ENCODE measurements at regions not wholly inside any gene's neighbourhood (a gene's known extent, or its start where the extent isn't known, plus 50 kb on each side); places are given as distances from the start of the nearest gene placed in this dataset.

GRCh38 chr15:62850318-62850717 lies 192.2 kb upstream of the TPM1 start:
- Histone ChIP-seq H2BK120ac (ENCODE audit: low read depth, low read length) (no peak overlapping the region), H3K27me3 (ENCODE audit: control insufficient read depth in 3 of 3, insufficient read depth in 3 of 3, low read depth in 1 of 3, low read length in 3 of 3) (no peaks in the 10 kb centered on the region), H3K27ac (replicated peaks; ENCODE audit: low read length) (no peak overlapping the region), H4K8ac (ENCODE audit: low read depth, low read length) (no peak overlapping the region), H3K23ac (ENCODE audit: low read depth, low read length, poor library complexity) (no peak overlapping the region), H3K9ac (ENCODE audit: low read depth, low read length, poor library complexity) (no peak overlapping the region), H3K4me2 (ENCODE audit: insufficient read depth, low read length, poor library complexity, severe bottlenecking) (no peak overlapping the region), H3K9me3 (replicated peaks in 1 of 2; ENCODE audit: control insufficient read depth in 2 of 2, insufficient read depth in 1 of 2, low read depth in 1 of 2, low read length in 2 of 2) (peaks cover 0 to 4% of the 10 kb centered on the region in 2 donors), H2BK15ac (ENCODE audit: low read length) (no peak overlapping the region), H3K79me1 (ENCODE audit: low read depth, low read length) (no peaks in the 10 kb centered on the region), H2BK12ac (ENCODE audit: low read length) (no peak overlapping the region), H2AK5ac (ENCODE audit: low read depth, low read length) (no peak overlapping the region), H2AFZ (ENCODE audit: low read length) (no peak overlapping the region), H3K4ac (ENCODE audit: low read length) (no peak overlapping the region), H3K18ac (ENCODE audit: low read length) (no peak overlapping the region), H3K36me3 (replicated peaks in 1 of 2; ENCODE audit: control insufficient read depth in 2 of 2, insufficient read depth in 2 of 2, low read length in 2 of 2) (no peaks in the 10 kb centered on the region), H3K14ac (ENCODE audit: low read length) (no peak overlapping the region), H4K91ac (ENCODE audit: low read depth, low read length, poor library complexity) (no peak overlapping the region), H2BK5ac (ENCODE audit: low read length) (no peak overlapping the region), H3K4me3 (ENCODE audit: low read length in 2 of 2) (no peak overlapping the region), H3K4me1 (ENCODE audit: control insufficient read depth in 2 of 2, insufficient read depth in 1 of 2, low read depth in 1 of 2, low read length in 2 of 2) (peaks cover 20 to 27% of the 10 kb centered on the region in 2 donors)
- no peak for DNase-seq (ENCODE audit: low spot score)
- WGBS, 2 donors (ENCODE audit: extremely low coverage in 2 of 2, insufficient read length in 2 of 2, insufficient replicate concordance in 1 of 2), result no CpG with 5 or more reads among the region's 9 CpGs

- Histone ChIP-seq H3K4me3 (ENCODE audit: low read length in 2 of 2) (no peak overlapping the region), H3K9ac (ENCODE audit: low read depth, low read length, poor library complexity) (no peak overlapping the region), H2AFZ (ENCODE audit: low read length) (peak overlapping the region; percentile 91), H3K36me3 (replicated peaks in 1 of 2; ENCODE audit: control insufficient read depth in 2 of 2, insufficient read depth in 2 of 2, low read length in 2 of 2) (no peaks in the 10 kb centered on the region), H3K4ac (ENCODE audit: low read length) (no peak overlapping the region), H2BK12ac (ENCODE audit: low read length) (no peak overlapping the region), H3K18ac (ENCODE audit: low read length) (peak overlapping the region; percentile 2), H2BK15ac (ENCODE audit: low read length) (no peak overlapping the region), H3K27ac (replicated peaks; ENCODE audit: low read length) (peak overlapping the region; percentile 71), H2BK120ac (ENCODE audit: low read depth, low read length) (no peak overlapping the region), H3K4me2 (ENCODE audit: insufficient read depth, low read length, poor library complexity, severe bottlenecking) (no peak overlapping the region), H3K9me3 (replicated peaks in 1 of 2; ENCODE audit: control insufficient read depth in 2 of 2, insufficient read depth in 1 of 2, low read depth in 1 of 2, low read length in 2 of 2) (peaks cover 0 to 4% of the 10 kb centered on the region in 2 donors), H2BK5ac (ENCODE audit: low read length) (no peak overlapping the region), H3K79me1 (ENCODE audit: low read depth, low read length) (no peaks in the 10 kb centered on the region), H4K8ac (ENCODE audit: low read depth, low read length) (no peak overlapping the region), H3K23ac (ENCODE audit: low read depth, low read length, poor library complexity) (no peak overlapping the region), H3K4me1 (ENCODE audit: control insufficient read depth in 2 of 2, insufficient read depth in 1 of 2, low read depth in 1 of 2, low read length in 2 of 2) (peaks cover 15 to 22% of the 10 kb centered on the region in 2 donors), H3K14ac (ENCODE audit: low read length) (no peak overlapping the region), H2AK5ac (ENCODE audit: low read depth, low read length) (no peak overlapping the region), H4K91ac (ENCODE audit: low read depth, low read length, poor library complexity) (no peak overlapping the region), H3K27me3 (ENCODE audit: control insufficient read depth in 3 of 3, insufficient read depth in 3 of 3, low read depth in 1 of 3, low read length in 3 of 3) (no peaks in the 10 kb centered on the region)
- no CpG with 5 or more reads among the region's 9 CpGs for WGBS, 2 donors (ENCODE audit: extremely low coverage in 2 of 2, insufficient read length in 2 of 2, insufficient replicate concordance in 1 of 2)
- DNase-seq (ENCODE audit: low spot score), result peak; percentile 23
These were observed 191.7 kb upstream of the TPM1 start for GRCh38 chr15:62850791-62851291.

- Histone ChIP-seq H2BK12ac (ENCODE audit: low read length) (no peak overlapping the region), H3K14ac (ENCODE audit: low read length) (no peak overlapping the region), H3K27ac (replicated peaks; ENCODE audit: low read length) (no peak overlapping the region), H2AK5ac (ENCODE audit: low read depth, low read length) (no peak overlapping the region), H3K36me3 (replicated peaks in 1 of 2; ENCODE audit: control insufficient read depth in 2 of 2, insufficient read depth in 2 of 2, low read length in 2 of 2) (no peaks in the 10 kb centered on the region), H3K23ac (ENCODE audit: low read depth, low read length, poor library complexity) (no peak overlapping the region), H4K8ac (ENCODE audit: low read depth, low read length) (no peak overlapping the region), H2AFZ (ENCODE audit: low read length) (no peak overlapping the region), H4K91ac (ENCODE audit: low read depth, low read length, poor library complexity) (no peak overlapping the region), H3K4me1 (ENCODE audit: control insufficient read depth in 2 of 2, insufficient read depth in 1 of 2, low read depth in 1 of 2, low read length in 2 of 2) (peaks cover 11 to 18% of the 10 kb centered on the region in 2 donors), H2BK120ac (ENCODE audit: low read depth, low read length) (no peak overlapping the region), H3K27me3 (ENCODE audit: control insufficient read depth in 3 of 3, insufficient read depth in 3 of 3, low read depth in 1 of 3, low read length in 3 of 3) (peaks cover 0 to 1% (median 0%) of the 10 kb centered on the region in 3 experiments), H3K4ac (ENCODE audit: low read length) (no peak overlapping the region), H3K9me3 (replicated peaks in 1 of 2; ENCODE audit: control insufficient read depth in 2 of 2, insufficient read depth in 1 of 2, low read depth in 1 of 2, low read length in 2 of 2) (no peaks in the 10 kb centered on the region), H3K4me2 (ENCODE audit: insufficient read depth, low read length, poor library complexity, severe bottlenecking) (no peak overlapping the region), H3K9ac (ENCODE audit: low read depth, low read length, poor library complexity) (no peak overlapping the region), H3K4me3 (ENCODE audit: low read length in 2 of 2) (no peak overlapping the region), H3K18ac (ENCODE audit: low read length) (no peak overlapping the region), H2BK15ac (ENCODE audit: low read length) (no peak overlapping the region), H2BK5ac (ENCODE audit: low read length) (no peak overlapping the region), H3K79me1 (ENCODE audit: low read depth, low read length) (no peaks in the 10 kb centered on the region)
- no CpG with 5 or more reads among the region's 5 CpGs for WGBS, 2 donors (ENCODE audit: extremely low coverage in 2 of 2, insufficient read length in 2 of 2, insufficient replicate concordance in 1 of 2)
- DNase-seq (ENCODE audit: low spot score), result no peak
These were observed 189.3 kb upstream of the TPM1 start for GRCh38 chr15:62853114-62853840.

GRCh38 chr15:62853841-62854225 lies 188.7 kb upstream of the TPM1 start:
- no CpG with 5 or more reads among the region's 6 CpGs for WGBS, 2 donors (ENCODE audit: extremely low coverage in 2 of 2, insufficient read length in 2 of 2, insufficient replicate concordance in 1 of 2)
- Histone ChIP-seq H3K9me3 (replicated peaks in 1 of 2; ENCODE audit: control insufficient read depth in 2 of 2, insufficient read depth in 1 of 2, low read depth in 1 of 2, low read length in 2 of 2) (no peaks in the 10 kb centered on the region), H2BK5ac (ENCODE audit: low read length) (no peak overlapping the region), H3K18ac (ENCODE audit: low read length) (no peak overlapping the region), H3K27me3 (ENCODE audit: control insufficient read depth in 3 of 3, insufficient read depth in 3 of 3, low read depth in 1 of 3, low read length in 3 of 3) (peaks cover 0 to 3% (median 0%) of the 10 kb centered on the region in 3 experiments), H4K8ac (ENCODE audit: low read depth, low read length) (no peak overlapping the region), H3K4me1 (ENCODE audit: control insufficient read depth in 2 of 2, insufficient read depth in 1 of 2, low read depth in 1 of 2, low read length in 2 of 2) (peaks cover 11 to 16% of the 10 kb centered on the region in 2 donors), H3K36me3 (replicated peaks in 1 of 2; ENCODE audit: control insufficient read depth in 2 of 2, insufficient read depth in 2 of 2, low read length in 2 of 2) (no peaks in the 10 kb centered on the region), H3K79me1 (ENCODE audit: low read depth, low read length) (no peaks in the 10 kb centered on the region), H3K23ac (ENCODE audit: low read depth, low read length, poor library complexity) (no peak overlapping the region), H3K9ac (ENCODE audit: low read depth, low read length, poor library complexity) (no peak overlapping the region), H3K14ac (ENCODE audit: low read length) (no peak overlapping the region), H2BK15ac (ENCODE audit: low read length) (no peak overlapping the region), H2AFZ (ENCODE audit: low read length) (no peak overlapping the region), H2BK120ac (ENCODE audit: low read depth, low read length) (no peak overlapping the region), H2AK5ac (ENCODE audit: low read depth, low read length) (no peak overlapping the region), H3K4me2 (ENCODE audit: insufficient read depth, low read length, poor library complexity, severe bottlenecking) (no peak overlapping the region), H3K27ac (replicated peaks; ENCODE audit: low read length) (no peak overlapping the region), H2BK12ac (ENCODE audit: low read length) (no peak overlapping the region), H3K4ac (ENCODE audit: low read length) (no peak overlapping the region), H4K91ac (ENCODE audit: low read depth, low read length, poor library complexity) (no peak overlapping the region), H3K4me3 (ENCODE audit: low read length in 2 of 2) (no peak overlapping the region)
- DNase-seq (ENCODE audit: low spot score), result no peak
